ENCODE measurements at regions not wholly inside any gene's neighbourhood (a gene's known extent, or its start where the extent isn't known, plus 50 kb on each side); places are given as distances from the start of the nearest gene placed in this dataset.
"Not testable (repeated sequence)": the region's sequence is repeated elsewhere in the genome, so short reads cannot be mapped to it uniquely, and the experiment has no call there.

- Histone ChIP-seq H3K4me2 (no peak overlapping the region), H4K20me1 (ENCODE audit: insufficient read depth, poor library complexity, severe bottlenecking) (no peaks in the 10 kb centered on the region), H3K27ac (no peak overlapping the region), H2AFZ (no peak overlapping the region), H3K79me2 (no peaks in the 10 kb centered on the region), H3K4me3 (no peak overlapping the region), H3K9me3 (ENCODE audit: low read depth) (peaks cover 5% of the 10 kb centered on the region), H3K27me3 (no peaks in the 10 kb centered on the region), H3K36me3 (replicated peaks; ENCODE audit: insufficient read depth, low read depth) (no peaks in the 10 kb centered on the region), H3K4me1 (ENCODE audit: insufficient read depth) (no peaks in the 10 kb centered on the region), H3K9me2 (replicated peaks; ENCODE audit: insufficient read depth) (no peaks in the 10 kb centered on the region)
- TF ChIP-seq EZH2phosphoT487 (IDR thresholded peaks at IDR 0.05; ENCODE audit: low read depth, severe bottlenecking, unreplicated experiment) (no peak), CTCF (IDR thresholded peaks at IDR 0.05; ENCODE audit: poor library complexity) (no peak), EZH2 (IDR thresholded peaks at IDR 0.05; ENCODE audit: borderline replicate concordance) (no peak)
- no peak for DNase-seq (ENCODE audit: low spot score)
- 80% methylated on average over 1 of the region's 1 CpG for WGBS (ENCODE audit: low lambda C conversion rate, missing lambda C conversion rate)
Observed at GRCh38 chr5:67793418-67793817, 422.1 kb upstream of the PIK3R1 start.

- H2AFZ ChIP-seq = no peak overlapping the region
- no peak overlapping the region for H3K27ac ChIP-seq
- H3K9me2 ChIP-seq (replicated peaks; ENCODE audit: insufficient read depth) = no peaks in the 10 kb centered on the region
- H3K4me2 ChIP-seq = no peak overlapping the region
- H3K9me3 ChIP-seq (ENCODE audit: low read depth) = no peaks in the 10 kb centered on the region
- DNase-seq (ENCODE audit: low spot score) = no peak
- no peak overlapping the region for H3K4me3 ChIP-seq
- WGBS (ENCODE audit: low lambda C conversion rate, missing lambda C conversion rate) = 83% methylated on average over 3 of the region's 3 CpGs
- TF ChIP-seq EZH2phosphoT487 (IDR thresholded peaks at IDR 0.05; ENCODE audit: low read depth, severe bottlenecking, unreplicated experiment) = no peak
- TF ChIP-seq EZH2 (IDR thresholded peaks at IDR 0.05; ENCODE audit: borderline replicate concordance) = no peak
- no peak for TF ChIP-seq CTCF (IDR thresholded peaks at IDR 0.05; ENCODE audit: poor library complexity)
- no peaks in the 10 kb centered on the region for H3K27me3 ChIP-seq
- H3K36me3 ChIP-seq (replicated peaks; ENCODE audit: insufficient read depth, low read depth) = no peaks in the 10 kb centered on the region
- H3K4me1 ChIP-seq (ENCODE audit: insufficient read depth) = no peaks in the 10 kb centered on the region
- H4K20me1 ChIP-seq (ENCODE audit: insufficient read depth, poor library complexity, severe bottlenecking) = no peaks in the 10 kb centered on the region
- no peaks in the 10 kb centered on the region for H3K79me2 ChIP-seq
Observed at GRCh38 chr5:67792891-67793290, 422.7 kb upstream of the PIK3R1 start.

GRCh38 chr5:67790390-67790789, 425.2 kb upstream of the PIK3R1 start:
- H3K4me3 ChIP-seq = no peak overlapping the region
- WGBS (ENCODE audit: low lambda C conversion rate, missing lambda C conversion rate) = 96% methylated on average over 4 of the region's 4 CpGs

GRCh38 chr5:67779893-67780623, 435.5 kb upstream of the PIK3R1 start:
- H2AFZ ChIP-seq; H4K20me1 ChIP-seq (ENCODE audit: insufficient read depth, poor library complexity, severe bottlenecking); H3K27me3 ChIP-seq; H3K4me1 ChIP-seq (ENCODE audit: insufficient read depth); H3K4me3 ChIP-seq; H3K27ac ChIP-seq; DNase-seq (ENCODE audit: low spot score); H3K36me3 ChIP-seq (replicated peaks; ENCODE audit: insufficient read depth, low read depth); H3K79me2 ChIP-seq; H3K9me3 ChIP-seq (ENCODE audit: low read depth); H3K9me2 ChIP-seq (replicated peaks; ENCODE audit: insufficient read depth); H3K4me2 ChIP-seq: not testable (repeated sequence)
- WGBS (ENCODE audit: low lambda C conversion rate, missing lambda C conversion rate) = 78% methylated on average over 18 of the region's 19 CpGs

More at GRCh38 chr5:67790390-67790789, 425.2 kb upstream of the PIK3R1 start:
- Histone ChIP-seq H3K9me2 (replicated peaks; ENCODE audit: insufficient read depth) (no peaks in the 10 kb centered on the region), H3K4me2 (no peak overlapping the region), H4K20me1 (ENCODE audit: insufficient read depth, poor library complexity, severe bottlenecking) (no peaks in the 10 kb centered on the region), H3K4me1 (ENCODE audit: insufficient read depth) (peaks cover 8% of the 10 kb centered on the region), H3K9me3 (ENCODE audit: low read depth) (no peaks in the 10 kb centered on the region), H3K79me2 (no peaks in the 10 kb centered on the region), H3K36me3 (replicated peaks; ENCODE audit: insufficient read depth, low read depth) (no peaks in the 10 kb centered on the region), H3K27me3 (no peaks in the 10 kb centered on the region), H3K27ac (no peak overlapping the region), H2AFZ (no peak overlapping the region)
- TF ChIP-seq EZH2phosphoT487 (IDR thresholded peaks at IDR 0.05; ENCODE audit: low read depth, severe bottlenecking, unreplicated experiment) (no peak), CTCF (IDR thresholded peaks at IDR 0.05; ENCODE audit: poor library complexity) (no peak), EZH2 (IDR thresholded peaks at IDR 0.05; ENCODE audit: borderline replicate concordance) (no peak)
- DNase-seq (ENCODE audit: low spot score) = no peak

All from hepatocyte (in vitro differentiated cells).